Activated naive CD4-positive, alpha-beta T cell treated with anti-CD3 and anti-CD28 coated beads for 36 hours (primary cell): ENCODE measurements at regions not wholly inside any gene's neighbourhood (a gene's known extent, or its start where the extent isn't known, plus 50 kb on each side); places are given as distances from the start of the nearest gene placed in this dataset.

Experiments
- CTCF ChIA-PET: fragments of 350-600 bp; sonication (Branson Sonifier 250); formaldehyde crosslinking; loops from one replicate; lab custom pipeline; 2021; ENCODE audit warnings: antibody characterized with exemption; lab: Charles Lee
- DNase-seq: peaks from one replicate; pipeline ENCODE4 v3.0.0-alpha.2; 2020
- H3K27ac Mint-ChIP-seq: one replicate; pipeline ENCODE4 v1.8.0; 2021; ENCODE audit warnings: mild to moderate bottlenecking, mixed read lengths
- H3K27me3 Mint-ChIP-seq: one replicate; pipeline ENCODE4 v1.8.0; 2021; ENCODE audit warnings: low read depth, mixed read lengths
- H3K36me3 Mint-ChIP-seq: one replicate; pipeline ENCODE4 v1.8.0; 2021; ENCODE audit warnings: low read depth, mixed read lengths
- H3K4me1 Mint-ChIP-seq: one replicate; pipeline ENCODE4 v1.8.0; 2021; ENCODE audit warnings: low read depth, mixed read lengths
- H3K4me3 Mint-ChIP-seq: one replicate; pipeline ENCODE4 v1.8.0; 2021; ENCODE audit warnings: mild to moderate bottlenecking, moderate library complexity, mixed read lengths
- H3K9me3 Mint-ChIP-seq: one replicate; pipeline ENCODE4 v1.8.0; 2021; ENCODE audit warnings: mixed read lengths
- intact Hi-C: fragments of 100-400 bp; cut with micrococcal nuclease; formaldehyde crosslinking; loops from one replicate; pipeline ENCODE4 v1.15.1; 2023

GRCh38 chr9:1248743-1249142 is 198.6 kb downstream of the DMRT2 start:
- Mint-ChIP-seq H3K4me1 (no peaks in the 10 kb centered on the region), H3K4me3 (no peak overlapping the region), H3K9me3 (no peaks in the 10 kb centered on the region), H3K36me3 (no peaks in the 10 kb centered on the region), H3K27me3 (peaks cover 2% of the 10 kb centered on the region), H3K27ac (no peak overlapping the region)
- DNase-seq: no peak
- intact Hi-C loops: no loop called here
- CTCF ChIA-PET: no interaction called here

GRCh38 chr9:1253064-1253979 is 203.2 kb downstream of the DMRT2 start:
- Mint-ChIP-seq H3K36me3 (no peaks in the 10 kb centered on the region), H3K9me3 (no peaks in the 10 kb centered on the region), H3K4me1 (no peaks in the 10 kb centered on the region), H3K4me3 (no peak overlapping the region), H3K27ac (no peak overlapping the region), H3K27me3 (peaks cover 2% of the 10 kb centered on the region)
- no peak for DNase-seq
- CTCF ChIA-PET: no interaction called here
- intact Hi-C loops: no loop called here

- H3K4me3 Mint-ChIP-seq: no peak overlapping the region
- H3K27ac Mint-ChIP-seq: no peak overlapping the region
- H3K9me3 Mint-ChIP-seq: no peaks in the 10 kb centered on the region
- CTCF ChIA-PET: no interaction called here
- H3K36me3 Mint-ChIP-seq: no peaks in the 10 kb centered on the region
- peaks cover 2% of the 10 kb centered on the region for H3K27me3 Mint-ChIP-seq
- DNase-seq: no peak
- intact Hi-C loops: no loop called here
- no peaks in the 10 kb centered on the region for H3K4me1 Mint-ChIP-seq
These were observed 203.9 kb downstream of the DMRT2 start for GRCh38 chr9:1254071-1254470.

GRCh38 chr9:1256178-1256577 is 206.0 kb downstream of the DMRT2 start:
- intact Hi-C loops: no loop called here
- no peak overlapping the region for H3K27ac Mint-ChIP-seq
- no peaks in the 10 kb centered on the region for H3K9me3 Mint-ChIP-seq
- H3K36me3 Mint-ChIP-seq: no peaks in the 10 kb centered on the region
- no peak overlapping the region for H3K4me3 Mint-ChIP-seq
- no peak for DNase-seq
- H3K27me3 Mint-ChIP-seq: peaks cover 2% of the 10 kb centered on the region
- CTCF ChIA-PET: interaction anchor here (1.5 kb wide), 1 partner anchor 102 kb away, joined by 3 read pairs; no protein-coding TSS in a partner anchor
- no peaks in the 10 kb centered on the region for H3K4me1 Mint-ChIP-seq

- H3K4me1 Mint-ChIP-seq: no peaks in the 10 kb centered on the region
- no peak overlapping the region for H3K4me3 Mint-ChIP-seq
- H3K27me3 Mint-ChIP-seq: no peaks in the 10 kb centered on the region
- intact Hi-C loops: no loop called here
- H3K27ac Mint-ChIP-seq: no peak overlapping the region
- no peak for DNase-seq
- H3K36me3 Mint-ChIP-seq: no peaks in the 10 kb centered on the region
- H3K9me3 Mint-ChIP-seq: no peaks in the 10 kb centered on the region
- CTCF ChIA-PET: no interaction called here
These were observed 211.1 kb downstream of the DMRT2 start for GRCh38 chr9:1261266-1261665.

GRCh38 chr9:1261879-1262766 is 212.0 kb downstream of the DMRT2 start:
- H3K9me3 Mint-ChIP-seq: no peaks in the 10 kb centered on the region
- intact Hi-C loops: no loop called here
- H3K4me3 Mint-ChIP-seq: no peak overlapping the region
- no peaks in the 10 kb centered on the region for H3K27me3 Mint-ChIP-seq
- DNase-seq: no peak
- H3K4me1 Mint-ChIP-seq: no peaks in the 10 kb centered on the region
- CTCF ChIA-PET: no interaction called here
- H3K27ac Mint-ChIP-seq: no peak overlapping the region
- H3K36me3 Mint-ChIP-seq: no peaks in the 10 kb centered on the region

GRCh38 chr9:1267141-1267570 is 217.0 kb downstream of the DMRT2 start:
- CTCF ChIA-PET: no interaction called here
- Mint-ChIP-seq H3K27me3 (no peaks in the 10 kb centered on the region), H3K4me3 (no peak overlapping the region), H3K27ac (no peak overlapping the region), H3K36me3 (no peaks in the 10 kb centered on the region), H3K4me1 (no peaks in the 10 kb centered on the region), H3K9me3 (no peaks in the 10 kb centered on the region)
- intact Hi-C loops: no loop called here
- DNase-seq: no peak

- Mint-ChIP-seq H3K27me3 (no peaks in the 10 kb centered on the region), H3K9me3 (no peaks in the 10 kb centered on the region), H3K36me3 (no peaks in the 10 kb centered on the region), H3K27ac (no peak overlapping the region), H3K4me3 (no peak overlapping the region), H3K4me1 (no peaks in the 10 kb centered on the region)
- CTCF ChIA-PET: no interaction called here
- intact Hi-C loops: no loop called here
- no peak for DNase-seq
These were observed 217.4 kb downstream of the DMRT2 start for GRCh38 chr9:1267581-1267980.

GRCh38 chr9:1269533-1270315 is 219.6 kb downstream of the DMRT2 start:
- no peaks in the 10 kb centered on the region for H3K27me3 Mint-ChIP-seq
- CTCF ChIA-PET: no interaction called here
- intact Hi-C loops: no loop called here
- no peak for DNase-seq
- H3K4me1 Mint-ChIP-seq: no peaks in the 10 kb centered on the region
- no peak overlapping the region for H3K4me3 Mint-ChIP-seq
- H3K27ac Mint-ChIP-seq: no peak overlapping the region
- no peaks in the 10 kb centered on the region for H3K9me3 Mint-ChIP-seq
- H3K36me3 Mint-ChIP-seq: no peaks in the 10 kb centered on the region

- DNase-seq: no peak
- intact Hi-C loops: no loop called here
- H3K27ac Mint-ChIP-seq: no peak overlapping the region
- H3K27me3 Mint-ChIP-seq: no peaks in the 10 kb centered on the region
- H3K4me3 Mint-ChIP-seq: no peak overlapping the region
- H3K4me1 Mint-ChIP-seq: no peaks in the 10 kb centered on the region
- no peaks in the 10 kb centered on the region for H3K9me3 Mint-ChIP-seq
- H3K36me3 Mint-ChIP-seq: no peaks in the 10 kb centered on the region
- CTCF ChIA-PET: no interaction called here
These were observed 221.2 kb downstream of the DMRT2 start for GRCh38 chr9:1271367-1271766.

- CTCF ChIA-PET: no interaction called here
- H3K4me1 Mint-ChIP-seq: no peaks in the 10 kb centered on the region
- no peak for DNase-seq
- no peaks in the 10 kb centered on the region for H3K9me3 Mint-ChIP-seq
- no peak overlapping the region for H3K4me3 Mint-ChIP-seq
- H3K27ac Mint-ChIP-seq: no peak overlapping the region
- intact Hi-C loops: no loop called here
- no peaks in the 10 kb centered on the region for H3K36me3 Mint-ChIP-seq
- no peaks in the 10 kb centered on the region for H3K27me3 Mint-ChIP-seq
These were observed 221.6 kb downstream of the DMRT2 start for GRCh38 chr9:1271786-1272185.

GRCh38 chr9:1272488-1272887 is 222.3 kb downstream of the DMRT2 start:
- Mint-ChIP-seq H3K27me3 (no peaks in the 10 kb centered on the region), H3K27ac (no peak overlapping the region), H3K4me1 (no peaks in the 10 kb centered on the region), H3K9me3 (no peaks in the 10 kb centered on the region), H3K4me3 (no peak overlapping the region), H3K36me3 (no peaks in the 10 kb centered on the region)
- DNase-seq: no peak
- CTCF ChIA-PET: no interaction called here
- intact Hi-C loops: no loop called here
